Limb (tissue), 2 donors: ENCODE measurements at regions not wholly inside any gene's neighbourhood (a gene's known extent, or its start where the extent isn't known, plus 50 kb on each side); places are given as distances from the start of the nearest gene placed in this dataset.

ENCODE experiments used
- DNase-seq, 2 donors: peaks; one replicate each; pipeline ENCODE4 v3.0.0-alpha.2; 2016; ENCODE audit errors: extremely low spot score in 2 of 2

DNA sequence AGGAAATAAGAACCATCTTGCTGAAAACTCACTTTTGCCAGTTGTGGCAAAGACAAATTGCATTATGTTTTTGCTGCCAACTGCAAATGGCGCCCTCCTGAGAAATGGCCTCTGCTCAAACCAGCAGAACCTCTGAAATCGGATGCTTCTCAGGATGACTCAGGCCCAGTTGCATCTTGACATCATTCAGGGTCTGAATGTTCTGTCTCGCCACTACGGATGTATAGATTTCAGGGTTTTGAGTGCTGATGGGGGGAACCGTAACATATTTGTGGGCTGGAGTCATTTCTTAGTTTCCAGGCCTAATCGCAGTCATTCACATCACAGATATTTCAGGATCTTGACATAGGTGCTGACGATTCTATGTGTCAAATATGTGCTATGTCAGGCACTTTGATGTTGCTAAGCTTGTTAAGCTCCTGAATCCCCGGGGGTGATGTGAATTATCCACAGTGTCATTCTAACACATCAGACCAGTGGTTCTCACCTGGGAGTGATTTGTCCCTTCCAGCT lies 207.1 kb downstream of the NFATC2 start:
- peak; percentile 22 to 44 for DNase-seq

DNA sequence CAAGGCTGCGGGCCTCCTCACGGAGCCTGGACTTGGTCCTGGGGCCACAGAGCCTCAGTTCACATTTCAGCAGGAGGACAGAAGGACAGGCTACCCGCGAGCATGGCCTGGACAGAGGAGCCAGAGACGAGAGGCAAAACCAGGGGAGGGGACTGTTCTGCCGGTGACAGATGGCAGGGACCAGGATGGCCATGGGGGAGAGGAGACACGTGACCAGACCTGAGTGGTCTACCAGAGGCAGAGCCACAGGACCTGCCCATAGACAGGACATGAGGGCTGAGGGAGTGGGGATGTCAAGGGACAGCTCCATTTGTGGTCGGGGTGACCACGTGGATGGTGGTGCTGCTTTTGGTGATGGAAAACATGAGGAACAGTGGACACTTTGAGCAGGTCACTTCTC lies 207.9 kb downstream of the NFATC2 start:
- no peak for DNase-seq

DNA sequence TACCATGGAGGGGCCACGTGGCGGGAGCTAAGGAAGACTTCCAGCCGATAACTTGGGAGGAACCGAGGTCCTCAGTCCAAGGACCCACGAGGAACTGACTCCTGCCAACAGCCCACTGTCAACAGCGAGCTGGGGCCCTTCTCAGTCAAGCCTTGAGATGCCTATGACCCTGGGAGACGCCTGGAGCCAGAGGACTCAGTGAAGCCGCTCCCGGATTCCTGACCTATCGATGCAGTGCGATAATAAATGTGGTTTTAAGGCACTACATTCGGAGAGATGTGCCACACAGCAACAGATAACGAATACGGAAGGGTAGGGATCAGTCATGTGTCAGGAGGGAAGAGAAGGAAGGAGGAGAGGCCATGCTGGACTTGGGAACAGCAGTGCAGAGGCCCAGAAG lies 208.5 kb downstream of the NFATC2 start:
- no peak for DNase-seq

DNA sequence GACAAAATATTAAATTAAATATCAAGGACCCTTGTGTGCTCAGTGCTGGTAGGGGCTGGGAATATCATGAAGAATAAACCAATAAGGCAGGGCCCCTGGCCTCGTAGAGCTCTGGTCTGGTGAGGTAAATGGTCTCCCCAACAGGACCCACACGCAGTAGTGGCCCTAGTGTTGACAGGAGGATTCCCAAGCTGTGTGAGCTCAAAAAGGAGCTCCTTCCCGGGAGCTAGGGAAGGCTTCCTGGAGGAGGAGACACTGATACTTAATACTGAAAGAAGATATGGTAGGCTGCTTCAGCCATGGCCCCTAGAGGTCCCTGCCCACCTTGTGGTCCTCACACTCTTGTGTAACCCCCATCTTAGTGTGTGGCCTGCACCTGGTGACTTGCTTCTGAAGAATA lies 209.1 kb downstream of the NFATC2 start:
- DNase-seq, result no peak

DNA sequence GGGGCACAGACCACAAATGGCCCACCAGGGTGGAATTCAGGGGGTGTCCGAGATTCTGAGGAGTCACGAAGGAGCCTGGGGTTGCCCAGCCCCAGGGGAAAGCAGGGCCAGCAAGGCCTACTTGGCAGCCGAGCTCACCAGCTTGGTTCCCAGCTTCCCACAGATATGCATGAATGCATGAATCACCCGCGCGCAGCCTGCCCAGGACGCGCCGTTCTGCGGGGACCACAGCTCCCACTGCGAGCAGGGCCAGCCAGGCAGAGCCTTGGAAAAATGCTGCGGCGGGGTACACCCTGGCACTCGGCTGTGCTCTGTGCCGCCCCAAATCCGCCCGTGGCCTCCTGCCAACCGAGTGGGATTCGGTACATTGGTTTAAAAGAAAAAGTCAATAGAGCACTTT lies 211.0 kb downstream of the NFATC2 start:
- peak in 1 of 2 donors; percentile 61 for DNase-seq

DNA sequence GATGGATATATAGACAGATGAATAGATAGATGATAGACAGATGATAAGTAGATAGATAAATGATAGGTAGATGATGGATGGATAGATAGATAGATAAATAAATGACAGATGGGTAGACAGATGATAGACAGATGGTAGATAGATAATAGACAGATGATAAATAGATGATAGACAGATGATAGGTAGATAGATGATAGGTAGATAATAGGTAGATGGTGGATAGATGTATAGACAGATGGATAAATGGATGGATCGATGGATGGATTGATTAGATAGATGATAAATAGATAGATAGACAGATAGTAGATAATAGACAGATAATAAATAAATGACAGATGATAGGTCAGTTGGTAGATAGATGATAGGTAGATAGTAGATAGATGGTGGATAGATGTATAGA lies 212.7 kb downstream of the NFATC2 start:
- DNase-seq, result no peak

DNA sequence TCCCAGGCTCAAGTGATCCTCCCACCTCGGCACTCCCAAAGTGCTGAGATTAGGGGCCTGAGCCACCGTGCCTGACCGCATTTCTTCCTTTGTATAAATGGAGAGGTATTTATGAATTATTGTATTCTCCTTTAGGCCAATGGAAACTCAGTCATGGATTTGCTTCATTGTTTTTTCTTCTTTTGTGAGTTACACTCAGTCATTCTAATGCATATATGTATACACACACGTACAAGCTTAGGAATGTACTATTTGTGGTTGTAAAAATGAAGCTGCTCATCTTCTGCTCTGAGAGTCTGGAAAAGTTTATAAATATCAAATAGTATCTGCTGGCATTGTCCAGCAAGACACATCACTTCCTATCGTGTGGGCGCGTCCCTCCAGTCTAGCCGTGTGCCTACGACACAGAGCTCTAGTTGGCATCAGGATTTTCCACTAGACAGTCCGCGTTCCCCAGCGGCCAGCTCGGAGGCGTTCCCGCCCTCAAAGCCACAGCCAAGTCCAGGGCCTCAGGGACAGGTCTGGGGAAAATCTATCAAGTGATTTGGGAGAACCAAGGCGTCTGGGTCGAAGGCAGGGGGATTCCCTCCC lies 215.2 kb downstream of the NFATC2 start:
- peak in 1 of 2 donors; percentile 14 for DNase-seq

DNA sequence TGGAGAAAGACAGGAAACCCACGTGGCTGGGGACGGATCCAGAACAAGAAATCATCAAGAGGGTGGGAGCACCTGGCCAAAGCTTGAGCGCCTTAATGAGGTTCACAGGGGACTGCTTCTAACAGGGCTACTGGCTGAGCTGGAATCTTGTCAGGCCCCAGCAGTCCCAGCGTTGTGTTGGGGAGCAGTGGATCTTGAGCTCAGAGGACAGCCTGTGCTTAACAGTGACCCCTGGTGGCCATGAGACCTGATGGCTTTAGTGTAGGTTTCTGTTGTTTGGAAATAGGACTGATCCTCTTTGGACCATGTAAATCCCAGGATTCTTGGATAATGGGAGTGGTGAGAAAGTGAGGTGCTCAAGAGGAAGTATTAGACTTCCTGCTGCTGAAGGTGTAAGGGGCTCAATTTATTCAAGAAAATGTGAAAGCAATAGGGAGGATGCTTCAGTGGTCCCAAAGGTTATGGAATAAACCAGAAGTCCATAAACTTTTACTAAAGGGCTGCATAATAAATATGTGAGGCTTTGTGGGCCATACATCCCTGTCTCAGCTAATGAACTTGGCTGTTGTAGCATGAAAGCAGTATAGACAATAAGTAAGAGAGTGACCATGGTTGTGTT lies 216.2 kb downstream of the NFATC2 start:
- DNase-seq, result peak in 1 of 2 donors; percentile 61

DNA sequence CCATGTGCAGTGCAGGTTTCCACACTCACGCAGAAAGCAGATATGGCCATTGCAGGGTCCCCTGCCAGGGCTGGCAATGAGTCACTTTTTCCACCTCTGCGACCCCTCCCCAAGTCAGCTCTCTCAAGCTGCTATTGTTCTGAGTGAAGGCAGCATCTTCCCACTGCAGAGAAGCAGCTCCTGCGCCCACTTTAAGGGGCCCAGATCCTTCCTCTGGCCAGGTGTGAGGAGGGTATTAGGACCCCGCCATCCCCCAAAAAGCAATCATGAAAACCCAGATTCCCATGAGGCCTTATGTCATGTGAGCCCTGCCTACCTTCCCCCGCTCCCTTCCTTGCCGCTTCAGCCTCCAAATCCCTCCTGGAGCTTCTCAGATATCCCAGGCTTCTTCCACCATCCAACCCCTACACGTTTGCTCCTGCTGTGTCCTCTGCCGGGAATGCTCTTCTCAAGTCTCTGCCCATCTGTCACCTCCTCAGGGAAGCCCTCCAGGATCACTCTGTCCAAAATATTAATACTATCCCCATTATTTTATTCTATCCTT lies 220.3 kb downstream of the NFATC2 start:
- no peak for DNase-seq

DNA sequence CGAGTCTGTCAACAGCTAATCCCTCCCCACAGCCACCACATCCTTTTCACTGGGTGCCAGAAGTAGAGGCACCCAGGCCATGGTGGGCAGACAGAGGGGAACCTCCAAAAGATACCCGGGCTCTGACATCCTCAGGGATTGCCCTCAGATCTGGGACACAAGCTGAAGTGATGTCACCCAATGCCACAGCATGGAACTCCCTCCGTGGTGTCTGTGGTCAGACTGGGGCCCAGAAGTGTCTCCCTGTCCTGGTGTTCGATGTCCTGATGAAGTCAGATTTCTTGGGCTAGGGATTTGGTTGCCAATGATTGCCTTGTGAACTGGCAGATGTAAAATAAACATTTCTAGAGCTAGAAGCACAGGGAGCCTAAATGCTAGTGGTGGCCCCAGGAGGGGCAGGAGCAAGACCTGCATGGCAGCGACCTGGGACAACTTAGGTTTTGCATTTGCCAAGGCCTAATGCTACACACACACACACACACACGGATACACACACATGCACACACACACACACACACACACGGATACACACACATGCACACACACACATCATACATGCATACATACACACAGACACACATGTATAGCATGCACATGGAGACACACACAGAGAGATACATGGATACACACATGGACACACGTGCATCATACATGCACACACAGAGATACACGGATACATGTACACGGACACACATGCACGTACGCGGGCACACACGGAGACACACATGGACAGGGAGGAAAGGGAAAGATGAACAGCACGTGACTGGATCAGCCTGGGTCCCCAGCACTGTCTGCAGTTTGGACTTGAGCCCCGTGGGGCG lies 221.0 kb downstream of the NFATC2 start:
- DNase-seq, result no peak

DNA sequence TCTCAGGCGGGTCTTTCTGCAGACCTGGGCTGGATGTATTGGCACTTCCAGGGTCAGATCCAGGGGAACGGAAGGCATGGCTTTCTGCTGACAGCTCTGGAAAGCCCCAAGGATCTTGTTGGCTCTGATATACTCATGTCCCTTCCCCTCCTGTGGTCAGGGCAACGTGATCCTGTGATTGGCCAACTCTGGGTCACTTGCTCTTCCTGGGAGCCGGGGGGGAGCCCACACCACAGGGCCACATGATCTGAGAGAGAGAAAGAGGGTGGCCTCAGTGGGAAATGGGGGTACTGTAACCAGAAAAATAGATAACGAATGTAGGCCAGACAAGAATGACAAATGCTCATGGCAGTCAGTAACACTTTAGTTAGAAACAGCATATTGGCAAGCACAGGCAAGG lies 223.0 kb downstream of the NFATC2 start:
- DNase-seq, result no peak

DNA sequence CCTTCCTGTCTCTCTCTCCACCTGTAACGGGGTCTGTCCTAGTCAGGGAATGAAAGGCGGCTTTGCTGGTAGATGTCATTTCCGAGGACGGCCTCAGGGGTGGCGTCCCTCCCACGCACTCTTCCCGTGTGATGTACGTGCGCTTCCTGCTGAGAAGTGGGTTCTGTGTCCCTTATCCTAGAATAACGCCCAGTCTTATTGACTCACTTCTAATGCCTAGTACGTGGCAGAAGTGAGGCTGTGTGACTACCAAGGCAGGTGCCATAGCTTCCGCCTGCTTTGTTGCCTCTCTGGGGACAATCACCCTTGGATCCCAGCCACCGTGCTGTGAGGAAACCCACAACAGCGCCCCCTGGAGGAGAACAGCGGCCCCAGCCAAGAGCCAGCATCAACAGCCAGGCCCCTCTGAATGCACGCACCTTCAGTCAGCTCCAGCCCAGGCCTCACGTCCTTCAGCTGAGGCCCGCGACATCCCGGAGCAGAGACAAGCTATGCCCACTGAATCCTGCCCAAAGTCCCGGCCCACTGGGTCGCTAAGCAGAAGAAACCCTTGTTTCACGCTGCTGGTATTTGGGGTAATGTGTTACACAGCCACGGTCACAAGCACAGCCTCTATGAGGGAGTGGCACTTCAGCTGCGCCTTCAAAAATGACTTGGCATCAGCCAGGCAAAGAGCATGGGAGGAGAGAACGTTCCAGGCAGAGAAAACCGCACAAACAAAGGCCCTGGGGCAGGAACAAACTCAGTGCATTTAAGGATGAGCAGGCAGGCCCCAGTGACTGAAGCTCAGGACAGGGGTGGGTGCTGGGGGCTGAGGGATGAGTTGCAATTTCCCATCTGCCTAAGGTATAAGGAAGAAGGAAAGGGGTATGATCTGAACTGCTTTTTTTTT lies 224.2 kb downstream of the NFATC2 start:
- peak in 1 of 2 donors; percentile 71 for DNase-seq

DNA sequence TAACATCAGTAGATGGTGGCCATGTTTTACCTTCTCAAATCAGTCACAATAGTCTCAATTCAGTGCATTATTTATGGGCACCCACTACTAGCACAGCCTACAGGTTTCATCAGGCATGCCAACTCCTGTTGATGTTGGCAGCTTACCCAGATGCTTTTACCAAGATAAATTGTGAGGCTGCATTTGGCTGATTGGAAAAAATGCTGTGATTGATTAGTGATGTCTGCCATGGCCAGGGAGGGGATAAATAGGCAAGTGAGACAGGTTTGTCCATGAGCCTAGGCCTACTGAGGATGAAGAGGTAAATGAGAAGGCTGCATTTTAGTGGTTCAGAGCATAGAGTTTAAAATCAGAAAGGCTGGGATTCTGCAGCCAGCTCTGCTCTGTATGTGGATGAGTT lies 227.1 kb downstream of the NFATC2 start:
- DNase-seq, result no peak

DNA sequence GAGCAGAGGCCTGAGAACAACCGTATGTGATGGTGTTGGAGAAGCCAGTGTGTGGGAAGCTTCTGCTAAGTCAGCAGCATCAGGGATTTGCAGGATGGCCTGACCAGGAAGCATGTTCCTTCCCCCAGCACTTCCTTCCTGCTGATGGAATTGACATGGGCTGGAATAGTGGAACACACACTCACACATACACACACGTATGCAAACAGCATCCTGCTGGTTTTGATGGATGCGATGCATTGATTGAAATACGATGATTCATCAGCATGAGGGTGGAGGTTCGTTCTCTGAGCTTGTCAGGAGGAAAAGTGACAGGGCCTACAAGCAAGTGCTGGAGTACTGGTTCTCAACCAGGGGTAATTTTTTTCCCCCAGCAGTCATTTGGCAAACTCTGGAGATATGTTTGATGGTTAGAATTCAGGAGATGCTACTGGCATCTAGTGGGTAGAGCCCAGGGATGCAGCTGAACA lies 229.1 kb downstream of the NFATC2 start:
- DNase-seq, result no peak

DNA sequence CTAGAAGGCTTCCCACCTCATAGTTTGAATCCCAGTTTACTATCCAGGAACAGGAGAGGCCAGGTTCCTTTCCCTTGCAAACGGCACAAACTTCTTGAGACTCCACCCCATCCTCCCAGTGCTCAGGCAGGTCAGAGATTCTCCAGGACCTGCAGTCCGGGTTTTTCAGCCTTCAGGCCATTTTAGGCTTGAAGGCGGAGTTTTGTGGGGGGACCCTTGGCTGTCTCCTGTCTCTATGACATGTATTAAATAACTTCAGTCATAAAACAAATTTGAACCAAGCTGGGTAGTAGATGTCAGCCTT lies 230.1 kb downstream of the NFATC2 start:
- DNase-seq, result no peak

DNA sequence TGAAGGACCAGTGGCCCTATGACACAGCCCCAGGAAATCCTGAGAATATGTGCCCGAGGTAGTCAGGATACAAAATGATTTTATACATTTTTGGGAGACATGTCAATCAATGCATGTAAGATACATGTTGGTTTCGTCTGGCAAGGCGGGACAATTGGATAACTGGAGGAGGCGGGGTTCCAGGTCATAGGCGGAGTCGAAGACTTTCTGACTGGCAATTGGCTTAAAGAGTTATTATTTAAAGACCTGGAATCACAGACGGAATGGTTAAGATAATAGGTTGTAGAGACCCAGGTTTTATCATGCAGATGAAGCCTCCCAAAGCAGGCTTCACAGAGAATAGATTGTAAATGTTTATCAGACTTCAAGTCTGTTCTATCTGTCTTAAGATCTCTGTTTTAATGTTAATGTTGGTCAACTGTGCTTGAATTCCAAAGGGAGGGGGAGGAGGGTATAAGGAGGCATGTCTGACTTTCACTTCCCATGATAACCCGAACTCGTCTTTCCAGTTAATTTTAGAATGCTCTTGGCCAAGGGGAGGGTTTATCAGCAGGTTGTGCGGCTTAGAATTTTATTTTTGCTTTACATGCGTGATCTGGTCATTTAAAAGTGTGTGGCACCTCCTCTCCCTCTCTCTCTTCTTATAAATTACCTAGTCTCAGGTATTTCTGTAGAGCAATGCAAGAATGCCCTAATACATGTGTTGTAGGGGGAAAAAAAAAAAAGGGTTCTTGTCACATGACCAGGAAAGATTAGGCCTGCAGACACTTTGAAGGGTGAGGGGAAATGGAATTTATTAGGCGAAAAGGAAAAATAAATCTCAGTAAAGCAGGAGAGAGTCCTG lies 230.7 kb downstream of the NFATC2 start:
- no peak for DNase-seq

DNA sequence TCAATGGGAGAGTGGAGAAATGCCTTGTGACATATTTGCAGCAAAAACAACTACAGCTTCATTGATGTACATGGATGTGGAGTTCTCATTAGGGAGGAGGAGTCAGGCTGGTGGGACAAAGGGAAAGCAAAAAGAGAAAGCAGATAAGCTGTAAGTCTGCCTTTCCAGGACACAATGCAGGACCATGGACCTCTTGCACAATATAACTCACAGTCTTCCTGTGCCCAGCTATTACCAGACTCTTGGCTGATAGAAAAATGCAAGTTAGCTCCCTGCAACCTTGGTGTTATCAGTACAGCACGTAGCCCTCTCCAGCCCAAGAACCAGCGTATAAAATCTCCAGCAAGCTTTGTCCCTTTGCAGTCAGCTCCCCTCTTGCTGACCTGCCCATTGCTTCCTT lies 232.3 kb downstream of the NFATC2 start:
- no peak for DNase-seq

DNA sequence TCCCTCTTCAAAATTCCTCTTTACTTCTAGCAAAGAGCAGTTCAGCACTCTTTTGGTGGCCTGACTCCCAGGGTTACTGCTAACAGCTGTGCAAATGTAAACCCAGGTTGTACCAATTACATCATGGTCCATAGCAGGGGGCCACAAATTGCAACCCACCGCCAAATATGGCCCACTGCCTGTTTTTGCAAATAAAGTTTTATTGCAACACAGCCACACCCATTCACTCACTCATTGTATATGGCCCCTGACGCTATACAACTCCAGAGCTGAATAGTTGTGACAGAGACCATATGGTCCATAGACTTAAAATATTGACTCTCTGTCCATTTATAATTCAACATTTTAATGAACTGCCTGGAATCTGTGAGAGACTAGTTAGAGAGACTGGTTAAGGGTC lies 233.4 kb downstream of the NFATC2 start:
- DNase-seq, result no peak

DNA sequence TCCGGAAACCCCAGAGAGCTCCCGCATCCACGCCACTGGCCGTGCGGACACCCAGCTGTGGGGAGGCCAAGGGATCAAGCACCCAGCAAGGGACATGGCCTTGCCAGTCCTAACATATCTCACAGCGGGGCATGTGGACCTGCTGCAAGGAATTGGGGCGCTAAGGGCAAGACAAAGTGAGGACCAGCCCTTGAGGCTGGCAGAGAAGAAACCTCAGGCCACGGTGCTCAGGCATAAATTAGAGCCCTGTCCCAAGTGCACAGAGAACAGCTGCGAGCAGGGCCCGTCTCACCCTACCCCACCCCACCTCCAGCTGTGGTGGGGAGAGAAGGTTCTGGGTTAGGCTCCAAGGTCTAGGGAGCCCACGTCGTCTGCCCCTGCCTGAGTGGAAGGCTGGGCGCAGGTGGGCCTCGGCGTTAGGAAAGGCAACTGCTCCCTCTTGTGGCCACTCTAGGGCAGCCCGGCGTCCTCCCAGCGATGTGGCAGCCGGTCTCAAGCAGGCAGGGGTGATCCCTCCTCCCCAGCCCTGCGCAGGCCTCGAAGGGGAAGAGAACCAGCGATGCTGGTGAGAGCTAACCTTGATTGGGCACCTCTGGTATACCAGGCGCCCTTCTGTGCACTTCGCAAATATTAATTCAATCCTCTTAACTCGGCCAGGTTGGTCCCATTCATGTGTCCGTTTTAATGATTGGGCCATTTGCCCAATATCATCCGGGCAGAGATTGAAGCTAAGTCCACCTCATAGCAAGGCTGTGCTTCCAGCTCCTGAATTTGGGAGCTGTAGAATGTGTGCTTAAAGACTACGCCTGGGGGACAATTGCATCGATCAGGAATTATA lies 235.8 kb downstream of the NFATC2 start:
- peak; percentile 68 to 89 for DNase-seq

DNA sequence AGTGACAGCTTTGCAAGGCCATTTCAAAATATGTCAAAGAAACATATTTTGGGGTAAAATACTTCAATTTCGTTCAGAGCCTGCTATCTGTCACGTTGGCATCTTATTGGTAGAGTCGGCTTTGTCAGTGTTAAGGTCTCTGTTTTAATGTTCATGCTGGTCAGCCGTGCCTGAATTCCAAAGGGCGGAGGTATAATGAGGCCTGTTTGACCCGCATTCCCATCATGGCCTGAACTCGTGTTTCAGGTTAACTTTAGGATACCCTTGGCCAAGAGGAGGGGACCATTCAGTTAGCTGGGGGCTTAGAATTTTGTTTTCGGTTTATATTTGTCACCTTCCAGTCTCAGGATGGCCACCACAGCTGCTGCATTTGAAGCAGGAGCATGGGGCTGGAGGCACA lies 236.4 kb downstream of the NFATC2 start:
- DNase-seq, result no peak
